GM18868 (cell line): ENCODE measurements at regions not wholly inside any gene's neighbourhood (a gene's known extent, or its start where the extent isn't known, plus 50 kb on each side); places are given as distances from the start of the nearest gene placed in this dataset.
"Not testable (repeated sequence)": the region's sequence is repeated elsewhere in the genome, so short reads cannot be mapped to it uniquely, and the experiment has no call there.

Source experiments
- ATAC-seq: cut with Tn5 transposase; IDR thresholded peaks from one replicate; pipeline ENCODE4 v1.9.1; 2021; ENCODE audit warnings: mild to moderate bottlenecking, moderate library complexity; ENCODE audit not compliant: unreplicated experiment

- no peak for ATAC-seq
Observed at GRCh38 chr3:181917027-181917426, 205.3 kb downstream of the SOX2 start.

GRCh38 chr3:181919375-181919774 lies 207.7 kb downstream of the SOX2 start:
- no peak for ATAC-seq

GRCh38 chr3:181920409-181920808 lies 208.7 kb downstream of the SOX2 start:
- no peak for ATAC-seq

GRCh38 chr3:181921220-181921619 lies 209.5 kb downstream of the SOX2 start:
- peak; percentile 96 for ATAC-seq

- ATAC-seq = not testable (repeated sequence)
Observed at GRCh38 chr3:181925841-181926240, 214.1 kb downstream of the SOX2 start.

GRCh38 chr3:181929501-181929900 lies 217.8 kb downstream of the SOX2 start:
- ATAC-seq = no peak

- ATAC-seq = peak; percentile 55
Observed at GRCh38 chr3:181930105-181930504, 218.4 kb downstream of the SOX2 start.

- peak; percentile 63 for ATAC-seq
Observed at GRCh38 chr3:181932039-181932438, 220.3 kb downstream of the SOX2 start.

- peak; percentile 42 for ATAC-seq
Observed at GRCh38 chr3:181933052-181933618, 221.4 kb downstream of the SOX2 start.

- no peak for ATAC-seq
Observed at GRCh38 chr3:181935915-181936314, 224.2 kb downstream of the SOX2 start.

GRCh38 chr3:181936774-181937173 lies 225.0 kb downstream of the SOX2 start:
- no peak for ATAC-seq

GRCh38 chr3:181938580-181938979 lies 226.9 kb downstream of the SOX2 start:
- not testable (repeated sequence) for ATAC-seq

GRCh38 chr3:181940703-181941102 lies 229.0 kb downstream of the SOX2 start:
- no peak for ATAC-seq

- peak; percentile 87 for ATAC-seq
Observed at GRCh38 chr3:181941250-181941649, 229.5 kb downstream of the SOX2 start.

- no peak for ATAC-seq
Observed at GRCh38 chr3:181943285-181943684, 231.6 kb downstream of the SOX2 start.

GRCh38 chr3:181947606-181948005 lies 235.9 kb downstream of the SOX2 start:
- ATAC-seq = no peak

- no peak for ATAC-seq
Observed at GRCh38 chr3:181948286-181948685, 236.6 kb downstream of the SOX2 start.

- ATAC-seq = no peak
Observed at GRCh38 chr3:181952221-181952620, 240.5 kb downstream of the SOX2 start.

- no peak for ATAC-seq
Observed at GRCh38 chr3:181952929-181953328, 241.2 kb downstream of the SOX2 start.

- ATAC-seq = peak; percentile 71
Observed at GRCh38 chr3:181955566-181955965, 243.8 kb downstream of the SOX2 start.

GRCh38 chr3:181956122-181956521 lies 244.4 kb downstream of the SOX2 start:
- peak; percentile 46 for ATAC-seq

GRCh38 chr3:181966393-181966792 lies 254.7 kb downstream of the SOX2 start:
- ATAC-seq = no peak

GRCh38 chr3:181969925-181970324 lies 258.2 kb downstream of the SOX2 start:
- no peak for ATAC-seq
